ENCODE measurements at regions not wholly inside any gene's neighbourhood (a gene's known extent, or its start where the extent isn't known, plus 50 kb on each side); places are given as distances from the start of the nearest gene placed in this dataset.

- TF ChIP-seq CTCF (IDR thresholded peaks at IDR 0.05; ENCODE audit: low read depth, low read length) (no peak), EZH2phosphoT487 (IDR thresholded peaks at IDR 0.05; ENCODE audit: low read depth) (no peak)
Measured at GRCh38 chr5:105503950-105504349, 1941.4 kb upstream of the NUDT12 start.
